ENCODE measurements at regions not wholly inside any gene's neighbourhood (a gene's known extent, or its start where the extent isn't known, plus 50 kb on each side); places are given as distances from the start of the nearest gene placed in this dataset.

DNA sequence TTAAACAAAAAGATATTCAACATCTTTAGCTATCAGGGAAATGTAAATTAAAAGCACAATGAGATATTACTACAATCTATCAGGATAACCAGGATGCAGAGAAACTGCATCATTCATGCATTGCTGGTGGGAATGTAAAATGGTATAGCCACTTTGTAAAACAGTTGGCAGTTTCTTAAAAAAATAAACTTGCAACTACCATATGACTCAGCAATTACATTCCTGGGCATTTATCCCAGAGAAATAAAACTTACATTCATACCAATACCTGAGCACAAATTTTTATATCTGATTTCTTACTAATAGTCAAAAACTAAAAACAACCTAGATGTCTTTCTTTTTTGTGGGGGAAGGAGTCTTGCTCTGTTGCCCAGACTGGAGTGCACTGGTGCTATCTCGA lies 190.3 kb upstream of the TAB2 start:
- H3K9ac ChIP-seq = no peak overlapping the region
- H3K9me3 ChIP-seq (ENCODE audit: low read depth) = no peaks in the 10 kb centered on the region
- no peaks in the 10 kb centered on the region for H3K9me2 ChIP-seq (ENCODE audit: insufficient read depth)
- H3K4me1 ChIP-seq (ENCODE audit: insufficient read depth) = peaks cover 23% of the 10 kb centered on the region
- in situ Hi-C loops (cut with MboI) = no loop called here
- no peak overlapping the region for H2AFZ ChIP-seq
- peak; percentile 58 for DNase-seq
- H3K79me2 ChIP-seq (ENCODE audit: insufficient read depth) = no peaks in the 10 kb centered on the region
- no peaks in the 10 kb centered on the region for H4K20me1 ChIP-seq (ENCODE audit: insufficient read depth)
- no peak overlapping the region for H3K27ac ChIP-seq
- peaks cover 27% of the 10 kb centered on the region for H3F3A ChIP-seq (ENCODE audit: insufficient read depth)
- whole genome bisulfite sequencing, 2 experiments (ENCODE audit: low coverage in 1 of 2, low lambda C conversion rate in 2 of 2, missing lambda C conversion rate in 2 of 2) = 85 to 100% methylated on average over 1 of the region's 1 CpG
- H3K36me3 ChIP-seq (ENCODE audit: low read depth) = no peaks in the 10 kb centered on the region
- H3K27me3 ChIP-seq (replicated peaks; ENCODE audit: insufficient read depth) = no peaks in the 10 kb centered on the region
- no peak overlapping the region for H3K4me2 ChIP-seq (ENCODE audit: unreplicated experiment)
- TF ChIP-seq EZH2phosphoT487 (IDR thresholded peaks at IDR 0.05; ENCODE audit: insufficient read depth, low read depth) (no peak), EZH2 (IDR thresholded peaks at IDR 0.05; ENCODE audit: insufficient read depth, poor library complexity, severe bottlenecking) (no peak)
- no peak overlapping the region for H3K4me3 ChIP-seq

- WGBS, 2 experiments (ENCODE audit: low coverage in 1 of 2, low lambda C conversion rate in 2 of 2, missing lambda C conversion rate in 2 of 2) = 96 to 98% methylated on average over 5 of the region's 5 CpGs
- DNase-seq = no peak
These were observed 188.9 kb upstream of the TAB2 start for GRCh38 chr6:149128489-149129145.

GRCh38 chr6:149129371-149130077 lies 188.0 kb upstream of the TAB2 start:
- Histone ChIP-seq H3K9ac (no peak overlapping the region), H3K27me3 (replicated peaks; ENCODE audit: insufficient read depth) (no peaks in the 10 kb centered on the region), H3K79me2 (ENCODE audit: insufficient read depth) (no peaks in the 10 kb centered on the region), H2AFZ (no peak overlapping the region), H3K4me2 (ENCODE audit: unreplicated experiment) (peak overlapping the region; percentile 26), H3K9me3 (ENCODE audit: low read depth) (no peaks in the 10 kb centered on the region), H3K36me3 (ENCODE audit: low read depth) (no peaks in the 10 kb centered on the region), H3K27ac (peak overlapping the region; percentile 31; the same call in 1 of the 2 replicates), H3K4me3 (no peak overlapping the region), H3K9me2 (ENCODE audit: insufficient read depth) (no peaks in the 10 kb centered on the region), H4K20me1 (ENCODE audit: insufficient read depth) (no peaks in the 10 kb centered on the region), H3F3A (ENCODE audit: insufficient read depth) (peaks cover 27% of the 10 kb centered on the region), H3K4me1 (ENCODE audit: insufficient read depth) (peaks cover 23% of the 10 kb centered on the region)
- peak; percentile 92 for DNase-seq
- WGBS, 2 experiments (ENCODE audit: low coverage in 1 of 2, low lambda C conversion rate in 2 of 2, missing lambda C conversion rate in 2 of 2) = 25 to 29% methylated on average over 9 of the region's 9 CpGs
- in situ Hi-C loops (cut with MboI) = no loop called here
- TF ChIP-seq EZH2phosphoT487 (IDR thresholded peaks at IDR 0.05; ENCODE audit: insufficient read depth, low read depth) (no peak), EZH2 (IDR thresholded peaks at IDR 0.05; ENCODE audit: insufficient read depth, poor library complexity, severe bottlenecking) (no peak)

More at GRCh38 chr6:149128489-149129145, 188.9 kb upstream of the TAB2 start:
- H3K79me2 ChIP-seq (ENCODE audit: insufficient read depth) = no peaks in the 10 kb centered on the region
- H3K27me3 ChIP-seq (replicated peaks; ENCODE audit: insufficient read depth) = no peaks in the 10 kb centered on the region
- no peak overlapping the region for H3K9ac ChIP-seq
- H3K36me3 ChIP-seq (ENCODE audit: low read depth) = no peaks in the 10 kb centered on the region
- no peak overlapping the region for H3K4me3 ChIP-seq
- H4K20me1 ChIP-seq (ENCODE audit: insufficient read depth) = no peaks in the 10 kb centered on the region
- in situ Hi-C loops (cut with MboI) = no loop called here
- no peaks in the 10 kb centered on the region for H3K9me3 ChIP-seq (ENCODE audit: low read depth)
- peaks cover 23% of the 10 kb centered on the region for H3K4me1 ChIP-seq (ENCODE audit: insufficient read depth)
- H3K4me2 ChIP-seq (ENCODE audit: unreplicated experiment) = no peak overlapping the region
- peaks cover 27% of the 10 kb centered on the region for H3F3A ChIP-seq (ENCODE audit: insufficient read depth)
- no peak overlapping the region for H2AFZ ChIP-seq
- H3K27ac ChIP-seq = no peak overlapping the region
- TF ChIP-seq EZH2 (IDR thresholded peaks at IDR 0.05; ENCODE audit: insufficient read depth, poor library complexity, severe bottlenecking) (no peak), EZH2phosphoT487 (IDR thresholded peaks at IDR 0.05; ENCODE audit: insufficient read depth, low read depth) (no peak)
- no peaks in the 10 kb centered on the region for H3K9me2 ChIP-seq (ENCODE audit: insufficient read depth)

DNA sequence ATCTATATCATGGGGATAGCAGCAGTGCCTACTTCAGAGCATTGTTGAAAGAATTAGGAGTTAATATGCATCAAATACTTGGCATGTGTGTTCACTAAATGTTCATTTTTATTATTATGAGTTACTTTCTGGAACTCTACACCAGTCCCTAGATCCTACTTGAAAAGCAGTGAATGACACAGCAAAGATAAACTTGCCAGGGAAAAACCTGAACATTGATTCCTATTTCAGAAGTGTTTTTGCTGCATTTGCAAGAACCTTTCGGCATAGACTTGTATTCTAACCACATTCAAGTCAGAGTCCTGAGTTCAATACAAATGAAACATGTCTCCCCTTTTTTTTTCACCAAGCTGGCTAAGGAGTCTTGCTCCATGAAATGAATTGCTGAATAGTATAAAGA lies 187.4 kb upstream of the TAB2 start:
- no peak overlapping the region for H2AFZ ChIP-seq
- H3K4me1 ChIP-seq (ENCODE audit: insufficient read depth) = peaks cover 23% of the 10 kb centered on the region
- no peaks in the 10 kb centered on the region for H3K9me2 ChIP-seq (ENCODE audit: insufficient read depth)
- no peak overlapping the region for H3K9ac ChIP-seq
- peak; percentile 18 for DNase-seq
- no peaks in the 10 kb centered on the region for H3K9me3 ChIP-seq (ENCODE audit: low read depth)
- H3K4me2 ChIP-seq (ENCODE audit: unreplicated experiment) = no peak overlapping the region
- H3K27me3 ChIP-seq (replicated peaks; ENCODE audit: insufficient read depth) = no peaks in the 10 kb centered on the region
- H3K79me2 ChIP-seq (ENCODE audit: insufficient read depth) = no peaks in the 10 kb centered on the region
- no peak overlapping the region for H3K4me3 ChIP-seq
- in situ Hi-C loops (cut with MboI) = no loop called here
- WGBS, 2 experiments (ENCODE audit: low coverage in 1 of 2, low lambda C conversion rate in 2 of 2, missing lambda C conversion rate in 2 of 2) = 67 to 71% methylated on average over 1 of the region's 1 CpG
- no peaks in the 10 kb centered on the region for H4K20me1 ChIP-seq (ENCODE audit: insufficient read depth)
- H3F3A ChIP-seq (ENCODE audit: insufficient read depth) = peaks cover 27% of the 10 kb centered on the region
- no peaks in the 10 kb centered on the region for H3K36me3 ChIP-seq (ENCODE audit: low read depth)
- TF ChIP-seq EZH2 (IDR thresholded peaks at IDR 0.05; ENCODE audit: insufficient read depth, poor library complexity, severe bottlenecking) (no peak), EZH2phosphoT487 (IDR thresholded peaks at IDR 0.05; ENCODE audit: insufficient read depth, low read depth) (no peak)
- H3K27ac ChIP-seq = peak overlapping the region; percentile 31; the same call in 1 of the 2 replicates

All from GM23248 (cell line).